K562 (cell line): ENCODE measurements at regions not wholly inside any gene's neighbourhood (a gene's known extent, or its start where the extent isn't known, plus 50 kb on each side); places are given as distances from the start of the nearest gene placed in this dataset.

Source experiments
- ZNF121 ChIP-seq: sonication (generic); formaldehyde crosslinking; conservative IDR thresholded peaks from 2 replicates; pipeline ENCODE4 v1.8.0; 2022; ENCODE audit warnings: missing genetic modification reagents
- TF ChIP-seq, protein P1 (sequence below), 3 experiments: IDR thresholded peaks in 2 of 3; conservative IDR thresholded peaks in 1 of 3; 2 replicates each; pipeline ENCODE4 v1.5.1; 2011 to 2012; ENCODE audit warnings: low read length in 3 of 3, mild to moderate bottlenecking in 3 of 3, control low read depth in 2 of 3, improper control_type of control experiment in 1 of 3, inconsistent platforms in 1 of 3, low read depth in 1 of 3, mixed read lengths in 1 of 3, moderate library complexity in 1 of 3; ENCODE audit not compliant: insufficient read depth in 2 of 3

DNA sequence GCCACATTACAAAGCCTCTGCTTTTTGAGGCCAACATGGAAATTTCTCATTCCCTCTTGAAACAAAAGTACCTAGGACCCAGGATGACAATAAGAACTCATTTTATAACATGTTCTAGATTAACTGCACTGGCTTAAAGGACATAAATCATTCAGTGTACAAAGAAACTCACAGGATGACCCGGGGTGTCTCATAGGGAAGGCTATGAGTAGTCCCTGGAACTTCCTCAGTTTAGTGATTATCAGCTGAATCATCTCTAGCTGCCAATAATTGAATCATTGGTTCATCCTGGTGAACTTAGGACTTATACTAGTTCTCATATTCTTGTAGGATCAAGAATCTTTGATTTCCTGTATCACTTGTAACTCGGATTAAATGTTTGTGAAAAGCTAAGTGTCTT, 95.8 kb upstream of the WDR1 start:
- no peak for TF ChIP-seq ZNF121
- TF ChIP-seq, protein P1, sequence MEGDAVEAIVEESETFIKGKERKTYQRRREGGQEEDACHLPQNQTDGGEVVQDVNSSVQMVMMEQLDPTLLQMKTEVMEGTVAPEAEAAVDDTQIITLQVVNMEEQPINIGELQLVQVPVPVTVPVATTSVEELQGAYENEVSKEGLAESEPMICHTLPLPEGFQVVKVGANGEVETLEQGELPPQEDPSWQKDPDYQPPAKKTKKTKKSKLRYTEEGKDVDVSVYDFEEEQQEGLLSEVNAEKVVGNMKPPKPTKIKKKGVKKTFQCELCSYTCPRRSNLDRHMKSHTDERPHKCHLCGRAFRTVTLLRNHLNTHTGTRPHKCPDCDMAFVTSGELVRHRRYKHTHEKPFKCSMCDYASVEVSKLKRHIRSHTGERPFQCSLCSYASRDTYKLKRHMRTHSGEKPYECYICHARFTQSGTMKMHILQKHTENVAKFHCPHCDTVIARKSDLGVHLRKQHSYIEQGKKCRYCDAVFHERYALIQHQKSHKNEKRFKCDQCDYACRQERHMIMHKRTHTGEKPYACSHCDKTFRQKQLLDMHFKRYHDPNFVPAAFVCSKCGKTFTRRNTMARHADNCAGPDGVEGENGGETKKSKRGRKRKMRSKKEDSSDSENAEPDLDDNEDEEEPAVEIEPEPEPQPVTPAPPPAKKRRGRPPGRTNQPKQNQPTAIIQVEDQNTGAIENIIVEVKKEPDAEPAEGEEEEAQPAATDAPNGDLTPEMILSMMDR (IDR thresholded peaks at IDR 0.05 in 2 of 3, conservative IDR thresholded peaks at IDR 0.05 in 1 of 3; ENCODE audit: insufficient read depth in 2 of 3, low read depth in 1 of 3, low read length in 3 of 3), result no peak
